ENCODE measurements at regions not wholly inside any gene's neighbourhood (a gene's known extent, or its start where the extent isn't known, plus 50 kb on each side); places are given as distances from the start of the nearest gene placed in this dataset.
"Not testable (repeated sequence)": the region's sequence is repeated elsewhere in the genome, so short reads cannot be mapped to it uniquely, and the experiment has no call there.

GRCh38 chr2:224261326-224261725 is 140.6 kb downstream of the FAM124B start:
- no peak for DNase-seq

GRCh38 chr2:224260372-224261020 is 141.4 kb downstream of the FAM124B start:
- peak in 1 of 14 donors; percentile 9 for DNase-seq

- no peak for DNase-seq
Observed at GRCh38 chr2:224259831-224260230, 142.1 kb downstream of the FAM124B start.

GRCh38 chr2:224258059-224258458 is 143.8 kb downstream of the FAM124B start:
- no peak for DNase-seq

- DNase-seq = no peak
Observed at GRCh38 chr2:224257156-224257555, 144.8 kb downstream of the FAM124B start.

GRCh38 chr2:224253464-224253863 is 148.4 kb downstream of the FAM124B start:
- no peak for DNase-seq

- DNase-seq = no peak
Observed at GRCh38 chr2:224252631-224253030, 149.3 kb downstream of the FAM124B start.

GRCh38 chr2:224248944-224249371 is 152.9 kb downstream of the FAM124B start:
- no peak for DNase-seq

GRCh38 chr2:224242561-224242960 is 159.3 kb downstream of the FAM124B start:
- DNase-seq = no peak

GRCh38 chr2:224241812-224242211 is 160.1 kb downstream of the FAM124B start:
- no peak for DNase-seq

GRCh38 chr2:224241001-224241400 is 160.9 kb downstream of the FAM124B start:
- DNase-seq = no peak

GRCh38 chr2:224223851-224224555 is 177.9 kb downstream of the FAM124B start:
- DNase-seq = no peak

- DNase-seq = no peak
Observed at GRCh38 chr2:224222974-224223373, 178.9 kb downstream of the FAM124B start.

- no peak for DNase-seq
Observed at GRCh38 chr2:224222291-224222690, 179.6 kb downstream of the FAM124B start.

GRCh38 chr2:224221455-224221913 is 180.4 kb downstream of the FAM124B start:
- DNase-seq = peak in 1 of 14 donors; percentile 17

GRCh38 chr2:224220586-224221255 is 181.2 kb downstream of the FAM124B start:
- no peak for DNase-seq

- no peak for DNase-seq
Observed at GRCh38 chr2:224219781-224220180, 180.7 kb upstream of the SERPINE2 start.

GRCh38 chr2:224217962-224218347 is 178.9 kb upstream of the SERPINE2 start:
- no peak for DNase-seq

GRCh38 chr2:224217233-224217961 is 178.3 kb upstream of the SERPINE2 start:
- no peak for DNase-seq

- DNase-seq = not testable (repeated sequence)
Observed at GRCh38 chr2:224215611-224216010, 176.5 kb upstream of the SERPINE2 start.

- DNase-seq = no peak
Observed at GRCh38 chr2:224213396-224213795, 174.3 kb upstream of the SERPINE2 start.

GRCh38 chr2:224211791-224212190 is 172.7 kb upstream of the SERPINE2 start:
- no peak for DNase-seq

GRCh38 chr2:224211181-224211480 is 172.0 kb upstream of the SERPINE2 start:
- DNase-seq = no peak
